Caki2 (cell line): ENCODE measurements at regions not wholly inside any gene's neighbourhood (a gene's known extent, or its start where the extent isn't known, plus 50 kb on each side); places are given as distances from the start of the nearest gene placed in this dataset.

Experiments used
- DNase-seq: peaks from one replicate; pipeline ENCODE4 v3.0.0-alpha.2; 2015; ENCODE audit warnings: low read depth
- in situ Hi-C: cut with HindIII; loops from 2 replicates; pipeline ENCODE4 v1.10.0; 2016; ENCODE audit warnings: low sequenced_read_pairs, low pct_unique_long_range_greater_than_20kb, mixed read lengths

DNA sequence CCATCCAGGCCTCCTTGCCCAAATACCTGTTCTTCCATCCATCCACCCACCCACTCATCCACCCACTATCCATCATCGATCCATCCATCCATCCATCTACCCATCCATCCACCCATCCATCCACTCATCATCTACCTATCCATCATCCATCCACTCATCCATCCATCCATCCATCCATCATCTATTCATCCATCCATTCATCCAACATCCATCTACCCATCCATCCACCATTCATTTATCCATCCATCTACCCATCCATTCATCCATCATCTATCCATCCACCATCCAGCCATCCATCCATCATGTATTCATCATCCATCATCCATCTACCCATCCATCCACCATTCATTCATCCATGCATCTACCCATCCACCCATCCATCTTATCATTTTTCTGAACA is 413.2 kb downstream of the CTTN start:
- no peak for DNase-seq
- in situ Hi-C loops, result no loop called here

DNA sequence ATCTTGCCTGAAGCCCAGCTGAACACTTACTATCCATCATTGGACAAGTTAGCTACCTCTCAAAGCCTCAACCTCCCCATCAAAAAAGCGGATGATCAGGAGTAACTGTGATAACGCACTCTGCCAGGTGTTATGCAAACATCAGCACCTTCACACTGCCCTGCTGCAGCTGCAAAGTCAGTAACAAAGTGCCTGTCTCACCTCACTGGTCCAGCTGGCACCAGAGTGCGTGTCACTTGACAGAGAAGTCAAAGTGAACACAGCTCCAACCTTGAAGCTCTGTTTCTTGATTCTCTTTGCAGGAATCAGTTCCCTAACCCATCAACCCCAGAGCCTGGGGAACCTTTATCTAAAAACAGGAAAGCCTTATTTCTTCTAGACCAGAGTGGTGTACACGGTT is 413.6 kb downstream of the CTTN start:
- no peak for DNase-seq
- in situ Hi-C loops, result no loop called here

DNA sequence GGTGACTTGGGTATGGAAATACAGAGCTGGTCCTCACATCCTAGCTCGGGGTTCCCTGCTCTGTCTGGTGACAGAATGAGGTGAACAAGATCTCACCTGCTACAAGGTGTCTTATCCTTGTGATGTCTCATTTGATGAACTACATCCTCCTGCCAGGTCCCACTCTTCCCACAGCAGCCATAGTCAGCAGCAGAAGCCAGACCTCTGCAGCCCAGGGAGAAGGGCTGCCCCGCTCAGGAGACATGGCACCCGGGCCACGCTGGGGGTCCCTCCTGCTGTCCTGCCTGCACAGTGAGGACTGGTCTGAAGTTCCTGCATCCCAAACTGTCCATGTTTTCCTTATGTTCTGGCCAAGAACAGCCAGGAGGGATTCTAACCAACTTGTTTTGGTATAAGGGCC is 414.1 kb downstream of the CTTN start:
- in situ Hi-C loops, result no loop called here
- DNase-seq, result no peak

GRCh38 chr11:70813651-70814050 is 415.3 kb downstream of the CTTN start:
- DNase-seq, result no peak
- in situ Hi-C loops, result no loop called here

DNA sequence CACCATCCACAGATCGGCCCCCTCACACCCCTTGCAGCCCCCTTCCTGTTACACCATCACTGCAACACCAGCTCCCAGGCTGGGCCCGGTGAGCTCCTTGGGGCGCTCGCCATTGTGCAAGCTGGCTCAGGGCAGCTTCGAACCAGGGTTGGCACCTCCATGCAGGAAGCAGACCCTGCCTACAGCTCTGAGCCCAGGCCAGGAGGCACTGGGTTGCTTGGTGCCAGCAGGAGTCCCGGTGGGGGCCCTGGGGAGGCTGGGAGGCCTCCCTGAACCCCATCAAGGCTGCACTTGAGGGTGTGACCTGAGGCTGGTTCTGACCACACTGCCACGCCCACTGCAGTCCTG is 417.1 kb downstream of the CTTN start:
- no peak for DNase-seq
- in situ Hi-C loops, result no loop called here

DNA sequence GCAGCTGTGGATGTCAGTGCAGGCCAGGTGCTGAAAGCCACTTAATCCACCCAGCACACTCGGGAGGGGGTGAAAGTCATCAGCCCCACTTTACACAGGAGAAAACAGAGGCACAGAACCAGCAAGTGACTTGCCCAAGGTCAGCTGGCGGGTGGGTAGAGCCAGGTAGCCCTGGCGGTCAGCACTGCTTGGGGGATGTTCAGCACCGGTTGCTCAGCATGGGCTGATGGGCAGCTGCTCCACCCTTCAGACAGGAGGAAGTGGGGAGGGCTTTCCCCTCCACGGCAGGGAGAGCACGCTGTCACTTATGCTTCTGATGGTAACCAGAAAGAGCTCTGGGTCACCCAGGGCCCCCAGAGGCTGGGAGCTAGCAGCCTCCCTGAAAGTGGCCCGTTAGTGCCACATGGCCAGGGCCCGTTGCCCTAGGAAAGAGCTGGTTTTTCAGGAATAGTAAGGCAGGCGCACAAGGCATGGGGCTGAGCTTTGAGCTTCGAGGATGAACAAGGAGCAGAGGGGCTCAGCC is 417.9 kb downstream of the CTTN start:
- in situ Hi-C loops, result no loop called here
- no peak for DNase-seq

DNA sequence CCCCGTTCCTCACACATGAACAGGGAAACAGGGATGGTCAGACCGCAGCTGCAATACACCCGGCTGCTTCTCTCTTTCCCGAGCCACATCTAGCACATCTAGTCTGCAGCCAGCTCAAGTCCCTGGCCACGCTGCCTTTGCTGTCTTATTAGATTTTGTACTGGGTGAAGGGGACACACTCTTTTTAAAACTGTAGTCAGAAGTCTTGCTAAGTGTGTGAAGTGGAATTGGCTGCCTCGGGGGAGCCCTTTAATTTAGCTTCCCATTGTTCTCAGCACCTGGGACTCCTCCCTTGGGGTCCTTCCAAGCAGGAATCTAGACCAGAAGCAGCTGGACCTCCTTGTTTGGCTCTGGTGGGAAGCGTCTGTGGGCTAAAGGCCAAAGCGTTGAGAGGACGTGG is 420.0 kb downstream of the CTTN start:
- in situ Hi-C loops, result no loop called here
- DNase-seq, result no peak

DNA sequence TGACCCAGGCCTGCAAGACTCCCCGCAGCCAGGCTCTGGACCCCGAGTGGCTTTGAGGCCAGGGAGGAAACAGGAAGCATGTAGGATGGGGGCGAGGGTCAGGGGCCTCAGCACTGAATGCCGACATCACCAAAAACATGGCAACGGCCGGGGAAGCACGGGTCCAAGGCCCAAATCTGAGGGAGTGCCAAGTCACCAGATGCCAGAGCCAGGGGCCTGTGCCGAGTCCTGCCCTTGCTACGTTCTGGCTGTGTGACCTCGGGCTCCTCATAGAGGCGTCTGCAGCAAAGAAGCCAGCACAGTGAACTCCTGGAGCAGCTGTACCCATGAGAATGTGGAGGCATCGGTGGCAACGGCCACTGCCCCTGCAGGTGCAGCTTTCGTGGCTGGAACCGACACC is 420.7 kb downstream of the CTTN start:
- in situ Hi-C loops, result no loop called here
- no peak for DNase-seq

- no peak for DNase-seq
- in situ Hi-C loops, result no loop called here
Measured at GRCh38 chr11:70820311-70820710, 422.0 kb downstream of the CTTN start.

DNA sequence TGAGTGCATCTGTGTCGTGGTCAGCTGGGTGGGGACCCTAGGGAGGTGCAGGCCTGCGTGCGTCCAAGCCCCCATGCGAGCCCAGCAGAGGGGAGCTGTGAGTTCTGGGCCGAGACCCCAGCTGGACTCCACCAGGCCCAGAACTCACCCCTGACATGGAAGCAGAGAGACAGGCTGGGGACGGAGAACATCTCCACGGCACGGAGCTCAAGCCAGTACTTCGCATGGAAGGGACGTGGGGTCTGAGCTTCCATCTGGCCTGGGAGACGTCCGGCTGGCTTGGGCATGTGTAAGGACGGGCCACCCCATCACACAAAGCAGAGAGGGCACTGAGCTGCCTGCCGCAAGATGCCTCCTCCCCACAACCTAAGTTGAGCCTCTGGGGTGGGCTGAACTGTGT is 422.4 kb downstream of the CTTN start:
- no peak for DNase-seq
- in situ Hi-C loops, result no loop called here

- in situ Hi-C loops, result no loop called here
Measured at GRCh38 chr11:70823771-70824170, 425.4 kb downstream of the CTTN start.

GRCh38 chr11:70824605-70825245 is 426.4 kb downstream of the CTTN start:
- no peak for DNase-seq
- in situ Hi-C loops, result no loop called here

More at GRCh38 chr11:70823771-70824170, 425.4 kb downstream of the CTTN start:
- DNase-seq, result no peak

- in situ Hi-C loops, result no loop called here
- DNase-seq, result no peak
Measured at GRCh38 chr11:70825893-70826540, 426.4 kb downstream of the SHANK2 start.

GRCh38 chr11:70826541-70827335 is 425.6 kb downstream of the SHANK2 start:
- in situ Hi-C loops, result no loop called here
- DNase-seq, result no peak

DNA sequence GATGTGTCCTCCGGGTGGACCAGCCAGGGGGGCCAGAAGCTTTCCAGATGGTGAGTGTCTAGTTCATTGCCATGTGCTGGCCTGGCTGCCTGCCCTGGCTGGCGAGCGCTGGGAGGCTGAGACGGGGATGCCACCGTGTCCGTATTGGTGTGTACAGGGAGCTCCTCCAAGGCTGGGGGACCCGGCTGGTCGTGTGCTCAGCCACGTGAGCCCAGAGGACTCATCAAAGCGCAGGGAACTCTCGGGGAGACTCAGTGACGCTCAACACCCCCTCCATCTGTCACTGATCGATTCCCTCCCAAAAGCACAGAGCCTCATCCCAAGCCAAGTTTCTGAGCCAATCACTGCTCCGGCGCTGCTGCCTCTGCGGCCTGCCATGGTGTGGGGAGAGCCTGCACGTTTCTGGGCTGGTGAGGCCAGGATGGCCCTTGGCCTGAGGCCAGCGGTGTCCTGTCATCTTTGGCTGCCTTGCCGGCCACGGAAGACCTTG is 423.7 kb downstream of the SHANK2 start:
- no peak for DNase-seq
- in situ Hi-C loops, result no loop called here

- in situ Hi-C loops, result no loop called here
Measured at GRCh38 chr11:70829134-70829885, 423.1 kb downstream of the SHANK2 start.

DNA sequence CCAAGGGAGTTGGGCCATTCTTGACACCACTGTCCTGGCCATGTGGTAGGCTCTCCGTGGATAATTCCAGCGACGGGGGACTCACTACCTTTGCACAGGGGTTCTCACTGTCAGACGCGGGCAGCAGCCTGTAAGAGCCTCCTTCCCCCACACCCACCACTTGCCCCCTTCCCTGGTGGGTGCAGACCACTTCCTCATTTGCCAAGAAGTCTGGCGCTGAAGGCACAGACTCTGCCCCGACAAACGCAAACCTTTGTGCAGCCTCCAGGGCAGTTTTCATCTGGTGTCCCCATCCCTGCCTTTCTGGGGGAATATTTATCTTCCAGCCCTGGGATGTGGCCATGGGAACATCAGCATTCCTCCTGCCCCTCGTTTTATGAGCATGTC is 422.5 kb downstream of the SHANK2 start:
- DNase-seq, result no peak
- in situ Hi-C loops, result no loop called here

More at GRCh38 chr11:70829134-70829885, 423.1 kb downstream of the SHANK2 start:
- DNase-seq, result no peak

GRCh38 chr11:70833011-70833410 is 419.4 kb downstream of the SHANK2 start:
- no peak for DNase-seq
- in situ Hi-C loops, result no loop called here

DNA sequence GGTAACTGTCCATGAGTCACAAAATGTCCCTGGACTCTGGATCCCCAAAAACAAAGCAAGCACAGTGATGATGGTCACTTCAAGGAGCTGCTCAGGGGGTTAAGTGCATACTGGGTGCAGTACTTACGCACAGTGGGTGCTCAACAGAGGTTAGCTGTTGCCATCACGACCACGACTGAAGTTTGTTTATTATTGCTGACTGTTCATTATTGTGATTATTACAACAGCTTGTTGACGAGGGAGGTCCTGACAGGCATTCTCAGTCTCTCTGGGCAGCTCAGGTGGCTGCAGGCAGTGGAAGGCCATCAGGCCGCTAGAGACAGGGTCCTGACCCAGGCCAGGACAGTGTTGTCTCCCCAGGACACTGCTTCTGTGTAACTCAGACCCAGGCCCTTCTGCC is 418.8 kb downstream of the SHANK2 start:
- in situ Hi-C loops, result no loop called here
- DNase-seq, result no peak
